SK-N-SH treated with all-trans-retinoic acid at 6 μM for 48 hours (cell line): ENCODE measurements at regions not wholly inside any gene's neighbourhood (a gene's known extent, or its start where the extent isn't known, plus 50 kb on each side); places are given as distances from the start of the nearest gene placed in this dataset.

Experiments used
- ATAC-seq: fragments of 200-7000 bp; cut with Tn5 transposase; 3 replicates; pipeline ENCODE4 v1.9.1; 2020; ENCODE audit warnings: mild to moderate bottlenecking, moderate library complexity
- ARNTL ChIP-seq: fragments of 450-650 bp; formaldehyde crosslinking; IDR thresholded peaks from 2 replicates; pipeline ENCODE4 v1.5.0; 2020; ENCODE audit warnings: low read depth, mild to moderate bottlenecking, moderate library complexity, borderline replicate concordance
- CSDC2 ChIP-seq: fragments of 250-450 bp; sonication (Bioruptor Pico); IDR thresholded peaks from 2 replicates; pipeline ENCODE4 v1.5.0; 2020; ENCODE audit warnings: mild to moderate bottlenecking, moderate library complexity
- ESRRG ChIP-seq: fragments of 250-450 bp; sonication (Bioruptor Pico); IDR thresholded peaks from 2 replicates; pipeline ENCODE4 v1.6.1; 2021; ENCODE audit warnings: mild to moderate bottlenecking
- GLIS3 ChIP-seq: fragments of 250-450 bp; sonication (Bioruptor Pico); IDR thresholded peaks from 2 replicates; pipeline ENCODE4 v1.5.0; 2020; ENCODE audit warnings: mild to moderate bottlenecking, moderate library complexity
- ISL1 ChIP-seq: fragments of 250-450 bp; sonication (Bioruptor Pico); IDR thresholded peaks from 2 replicates; pipeline ENCODE4 v2.1.2; 2022; ENCODE audit warnings: mild to moderate bottlenecking, moderate library complexity
- OSR1 ChIP-seq: fragments of 250-450 bp; sonication (Bioruptor Pico); IDR thresholded peaks from 2 replicates; pipeline ENCODE4 v1.8.0; 2022; ENCODE audit warnings: moderate library complexity, mild to moderate bottlenecking, inconsistent platforms
- PPARA ChIP-seq: fragments of 250-450 bp; sonication (Bioruptor Pico); IDR thresholded peaks from 2 replicates; pipeline ENCODE4 v1.5.0; 2020; ENCODE audit warnings: mild to moderate bottlenecking, borderline replicate concordance
- RARB ChIP-seq: fragments of 250-450 bp; sonication (Bioruptor Pico); IDR thresholded peaks from 2 replicates; pipeline ENCODE4 v1.8.0; 2021; ENCODE audit warnings: mild to moderate bottlenecking, moderate library complexity
- SNAI2 ChIP-seq: fragments of 250-450 bp; sonication (Bioruptor Pico); IDR thresholded peaks from 2 replicates; pipeline ENCODE4 v1.5.0; 2020; ENCODE audit warnings: mild to moderate bottlenecking, moderate library complexity
- TCF4 ChIP-seq: fragments of 250-450 bp; sonication (Bioruptor Pico); IDR thresholded peaks from 2 replicates; pipeline ENCODE4 v1.8.0; 2021; ENCODE audit warnings: mild to moderate bottlenecking, moderate library complexity, borderline replicate concordance
- ZC3H10 ChIP-seq: fragments of 250-450 bp; sonication (Bioruptor Pico); IDR thresholded peaks from 2 replicates; pipeline ENCODE4 v1.5.1; 2021; ENCODE audit warnings: mild to moderate bottlenecking, moderate library complexity
- ZFP3 ChIP-seq: fragments of 250-450 bp; sonication (Bioruptor Pico); IDR thresholded peaks from 2 replicates; pipeline ENCODE4 v1.5.0; 2020; ENCODE audit warnings: mild to moderate bottlenecking, moderate library complexity
- ZNF565 ChIP-seq: fragments of 450-650 bp; formaldehyde crosslinking; conservative IDR thresholded peaks from 2 replicates; pipeline ENCODE4 v1.5.0; 2020; ENCODE audit warnings: low read depth, mild to moderate bottlenecking, moderate library complexity
- ZNF70 ChIP-seq: fragments of 450-650 bp; formaldehyde crosslinking; IDR thresholded peaks from 2 replicates; pipeline ENCODE4 v1.5.0; 2020; ENCODE audit warnings: mild to moderate bottlenecking, moderate library complexity
- ZNF8 ChIP-seq: fragments of 450-650 bp; formaldehyde crosslinking; IDR thresholded peaks from 2 replicates; pipeline ENCODE4 v1.5.0; 2020; ENCODE audit warnings: mild to moderate bottlenecking, moderate library complexity
- TF ChIP-seq, protein P1 (sequence below): fragments of 250-450 bp; sonication (Bioruptor Pico); IDR thresholded peaks from 2 replicates; pipeline ENCODE4 v1.5.1; 2020; ENCODE audit warnings: low read depth, mild to moderate bottlenecking, moderate library complexity
- TF ChIP-seq, protein P2 (sequence below): fragments of 250-450 bp; sonication (Bioruptor Pico); IDR thresholded peaks from 2 replicates; pipeline ENCODE4 v1.8.0; 2021; ENCODE audit warnings: low read depth, mild to moderate bottlenecking, moderate library complexity, borderline replicate concordance
- TF ChIP-seq, protein P3 (sequence below): fragments of 250-450 bp; sonication (Bioruptor Pico); IDR thresholded peaks from 2 replicates; pipeline ENCODE4 v1.8.0; 2020; ENCODE audit warnings: mild to moderate bottlenecking, moderate library complexity, borderline replicate concordance
- TF ChIP-seq, protein P4 (sequence below): fragments of 250-450 bp; sonication (Bioruptor Pico); IDR thresholded peaks from 2 replicates; pipeline ENCODE4 v1.5.0; 2020; ENCODE audit warnings: mild to moderate bottlenecking, moderate library complexity
- TF ChIP-seq, protein P5 (sequence below): fragments of 250-450 bp; sonication (Bioruptor Pico); IDR thresholded peaks from 2 replicates; pipeline ENCODE4 v1.5.1; 2021; ENCODE audit warnings: mild to moderate bottlenecking, moderate library complexity

DNA sequence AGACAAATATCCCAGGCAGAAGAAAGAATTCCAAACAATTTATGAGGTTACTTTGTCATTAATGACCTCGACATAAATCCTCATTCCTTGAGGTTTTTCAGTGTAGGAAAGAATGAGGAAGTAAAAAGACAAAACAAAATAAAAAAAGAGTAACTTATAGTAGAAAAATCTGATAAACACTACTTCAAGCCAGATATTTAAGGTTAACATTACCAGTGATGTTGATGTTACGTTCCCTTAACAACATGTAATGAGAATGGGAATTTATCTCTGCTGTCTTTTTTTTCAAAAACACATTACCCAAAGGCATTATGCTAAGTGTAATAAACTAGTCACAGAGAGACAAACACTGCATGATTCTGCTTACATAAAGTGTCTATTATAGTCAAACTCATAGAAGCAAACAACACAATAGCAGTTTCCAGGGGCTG is 935.1 kb downstream of the SLITRK1 start:
- no peak for TF ChIP-seq GLIS3 (CRISPR knock-in tag)
- TF ChIP-seq ESRRG (CRISPR knock-in tag), result no peak
- TF ChIP-seq, protein P1, sequence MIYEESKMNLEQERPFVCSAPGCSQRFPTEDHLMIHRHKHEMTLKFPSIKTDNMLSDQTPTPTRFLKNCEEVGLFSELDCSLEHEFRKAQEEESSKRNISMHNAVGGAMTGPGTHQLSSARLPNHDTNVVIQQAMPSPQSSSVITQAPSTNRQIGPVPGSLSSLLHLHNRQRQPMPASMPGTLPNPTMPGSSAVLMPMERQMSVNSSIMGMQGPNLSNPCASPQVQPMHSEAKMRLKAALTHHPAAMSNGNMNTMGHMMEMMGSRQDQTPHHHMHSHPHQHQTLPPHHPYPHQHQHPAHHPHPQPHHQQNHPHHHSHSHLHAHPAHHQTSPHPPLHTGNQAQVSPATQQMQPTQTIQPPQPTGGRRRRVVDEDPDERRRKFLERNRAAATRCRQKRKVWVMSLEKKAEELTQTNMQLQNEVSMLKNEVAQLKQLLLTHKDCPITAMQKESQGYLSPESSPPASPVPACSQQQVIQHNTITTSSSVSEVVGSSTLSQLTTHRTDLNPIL (CRISPR knock-in tag), result no peak

DNA sequence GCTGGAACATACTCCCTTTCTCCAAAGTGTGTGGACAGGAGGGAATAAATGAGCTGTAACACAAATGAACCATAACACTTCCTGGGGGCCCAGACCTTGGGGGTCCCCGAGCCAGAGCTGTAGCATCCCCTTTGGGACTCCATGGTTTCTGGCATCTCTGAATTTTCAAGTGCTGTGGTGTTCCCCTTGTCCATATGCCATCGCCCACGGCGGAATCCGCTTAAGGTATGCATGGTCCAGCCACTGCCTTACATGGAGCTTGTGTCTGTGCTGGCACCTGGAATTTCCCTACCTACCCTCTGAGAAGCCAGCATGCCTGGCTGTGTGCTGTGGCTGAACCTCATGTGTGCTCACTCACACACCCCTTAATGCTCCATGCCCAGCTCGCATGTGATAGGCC is 943.6 kb downstream of the SLITRK1 start:
- no peak for ATAC-seq
- TF ChIP-seq RARB (CRISPR knock-in tag) (no peak), ZC3H10 (CRISPR knock-in tag) (no peak), ZNF565 (no peak), GLIS3 (CRISPR knock-in tag) (no peak), CSDC2 (CRISPR knock-in tag) (no peak), ZFP3 (CRISPR knock-in tag) (no peak), PPARA (CRISPR knock-in tag) (no peak), ISL1 (CRISPR knock-in tag) (no peak), ESRRG (CRISPR knock-in tag) (no peak), OSR1 (CRISPR knock-in tag) (no peak), ZNF70 (CRISPR knock-in tag) (no peak)
- TF ChIP-seq, protein P2, sequence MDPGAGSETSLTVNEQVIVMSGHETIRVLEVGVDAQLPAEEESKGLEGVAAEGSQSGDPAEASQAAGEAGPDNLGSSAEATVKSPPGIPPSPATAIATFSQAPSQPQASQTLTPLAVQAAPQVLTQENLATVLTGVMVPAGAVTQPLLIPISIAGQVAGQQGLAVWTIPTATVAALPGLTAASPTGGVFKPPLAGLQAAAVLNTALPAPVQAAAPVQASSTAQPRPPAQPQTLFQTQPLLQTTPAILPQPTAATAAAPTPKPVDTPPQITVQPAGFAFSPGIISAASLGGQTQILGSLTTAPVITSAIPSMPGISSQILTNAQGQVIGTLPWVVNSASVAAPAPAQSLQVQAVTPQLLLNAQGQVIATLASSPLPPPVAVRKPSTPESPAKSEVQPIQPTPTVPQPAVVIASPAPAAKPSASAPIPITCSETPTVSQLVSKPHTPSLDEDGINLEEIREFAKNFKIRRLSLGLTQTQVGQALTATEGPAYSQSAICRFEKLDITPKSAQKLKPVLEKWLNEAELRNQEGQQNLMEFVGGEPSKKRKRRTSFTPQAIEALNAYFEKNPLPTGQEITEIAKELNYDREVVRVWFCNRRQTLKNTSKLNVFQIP, result no peak
- TF ChIP-seq, protein P1 (CRISPR knock-in tag), result no peak
- TF ChIP-seq, protein P3, sequence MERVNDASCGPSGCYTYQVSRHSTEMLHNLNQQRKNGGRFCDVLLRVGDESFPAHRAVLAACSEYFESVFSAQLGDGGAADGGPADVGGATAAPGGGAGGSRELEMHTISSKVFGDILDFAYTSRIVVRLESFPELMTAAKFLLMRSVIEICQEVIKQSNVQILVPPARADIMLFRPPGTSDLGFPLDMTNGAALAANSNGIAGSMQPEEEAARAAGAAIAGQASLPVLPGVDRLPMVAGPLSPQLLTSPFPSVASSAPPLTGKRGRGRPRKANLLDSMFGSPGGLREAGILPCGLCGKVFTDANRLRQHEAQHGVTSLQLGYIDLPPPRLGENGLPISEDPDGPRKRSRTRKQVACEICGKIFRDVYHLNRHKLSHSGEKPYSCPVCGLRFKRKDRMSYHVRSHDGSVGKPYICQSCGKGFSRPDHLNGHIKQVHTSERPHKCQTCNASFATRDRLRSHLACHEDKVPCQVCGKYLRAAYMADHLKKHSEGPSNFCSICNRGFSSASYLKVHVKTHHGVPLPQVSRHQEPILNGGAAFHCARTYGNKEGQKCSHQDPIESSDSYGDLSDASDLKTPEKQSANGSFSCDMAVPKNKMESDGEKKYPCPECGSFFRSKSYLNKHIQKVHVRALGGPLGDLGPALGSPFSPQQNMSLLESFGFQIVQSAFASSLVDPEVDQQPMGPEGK, result no peak
- TF ChIP-seq, all 23 proteins: peak for 0

More for the DNA sequence above, 935.1 kb downstream of the SLITRK1 start:
- no peak for ATAC-seq

DNA sequence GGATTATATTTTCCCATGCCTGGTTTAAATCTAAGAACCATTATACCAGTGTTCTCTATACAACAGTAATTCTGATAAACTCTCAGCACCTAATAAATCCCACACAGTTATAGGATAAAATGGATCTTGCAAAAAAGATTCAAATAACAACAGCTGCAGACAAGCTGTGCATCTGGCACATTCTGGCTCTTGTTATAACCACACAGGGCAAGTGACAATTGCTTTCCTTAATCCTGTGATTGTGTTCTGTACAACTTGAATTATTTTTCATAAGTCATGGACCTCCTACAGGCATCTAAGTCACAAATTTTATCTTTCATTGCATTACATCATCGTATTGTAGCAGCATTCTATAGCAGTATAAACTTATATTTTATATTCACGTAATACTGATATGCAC is 948.3 kb downstream of the SLITRK1 start:
- ATAC-seq, result no peak
- TF ChIP-seq ZNF565 (no peak), SNAI2 (CRISPR knock-in tag) (no peak), RARB (CRISPR knock-in tag) (no peak), TCF4 (no peak), GLIS3 (CRISPR knock-in tag) (no peak), ARNTL (CRISPR knock-in tag) (no peak), ZNF8 (CRISPR knock-in tag) (no peak), PPARA (CRISPR knock-in tag) (no peak), OSR1 (CRISPR knock-in tag) (no peak), ZC3H10 (CRISPR knock-in tag) (no peak), ISL1 (CRISPR knock-in tag) (no peak)
- TF ChIP-seq, protein P4, sequence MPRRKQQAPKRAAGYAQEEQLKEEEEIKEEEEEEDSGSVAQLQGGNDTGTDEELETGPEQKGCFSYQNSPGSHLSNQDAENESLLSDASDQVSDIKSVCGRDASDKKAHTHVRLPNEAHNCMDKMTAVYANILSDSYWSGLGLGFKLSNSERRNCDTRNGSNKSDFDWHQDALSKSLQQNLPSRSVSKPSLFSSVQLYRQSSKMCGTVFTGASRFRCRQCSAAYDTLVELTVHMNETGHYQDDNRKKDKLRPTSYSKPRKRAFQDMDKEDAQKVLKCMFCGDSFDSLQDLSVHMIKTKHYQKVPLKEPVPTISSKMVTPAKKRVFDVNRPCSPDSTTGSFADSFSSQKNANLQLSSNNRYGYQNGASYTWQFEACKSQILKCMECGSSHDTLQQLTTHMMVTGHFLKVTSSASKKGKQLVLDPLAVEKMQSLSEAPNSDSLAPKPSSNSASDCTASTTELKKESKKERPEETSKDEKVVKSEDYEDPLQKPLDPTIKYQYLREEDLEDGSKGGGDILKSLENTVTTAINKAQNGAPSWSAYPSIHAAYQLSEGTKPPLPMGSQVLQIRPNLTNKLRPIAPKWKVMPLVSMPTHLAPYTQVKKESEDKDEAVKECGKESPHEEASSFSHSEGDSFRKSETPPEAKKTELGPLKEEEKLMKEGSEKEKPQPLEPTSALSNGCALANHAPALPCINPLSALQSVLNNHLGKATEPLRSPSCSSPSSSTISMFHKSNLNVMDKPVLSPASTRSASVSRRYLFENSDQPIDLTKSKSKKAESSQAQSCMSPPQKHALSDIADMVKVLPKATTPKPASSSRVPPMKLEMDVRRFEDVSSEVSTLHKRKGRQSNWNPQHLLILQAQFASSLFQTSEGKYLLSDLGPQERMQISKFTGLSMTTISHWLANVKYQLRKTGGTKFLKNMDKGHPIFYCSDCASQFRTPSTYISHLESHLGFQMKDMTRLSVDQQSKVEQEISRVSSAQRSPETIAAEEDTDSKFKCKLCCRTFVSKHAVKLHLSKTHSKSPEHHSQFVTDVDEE, result no peak
- TF ChIP-seq, protein P2, result no peak
- TF ChIP-seq, protein P5, sequence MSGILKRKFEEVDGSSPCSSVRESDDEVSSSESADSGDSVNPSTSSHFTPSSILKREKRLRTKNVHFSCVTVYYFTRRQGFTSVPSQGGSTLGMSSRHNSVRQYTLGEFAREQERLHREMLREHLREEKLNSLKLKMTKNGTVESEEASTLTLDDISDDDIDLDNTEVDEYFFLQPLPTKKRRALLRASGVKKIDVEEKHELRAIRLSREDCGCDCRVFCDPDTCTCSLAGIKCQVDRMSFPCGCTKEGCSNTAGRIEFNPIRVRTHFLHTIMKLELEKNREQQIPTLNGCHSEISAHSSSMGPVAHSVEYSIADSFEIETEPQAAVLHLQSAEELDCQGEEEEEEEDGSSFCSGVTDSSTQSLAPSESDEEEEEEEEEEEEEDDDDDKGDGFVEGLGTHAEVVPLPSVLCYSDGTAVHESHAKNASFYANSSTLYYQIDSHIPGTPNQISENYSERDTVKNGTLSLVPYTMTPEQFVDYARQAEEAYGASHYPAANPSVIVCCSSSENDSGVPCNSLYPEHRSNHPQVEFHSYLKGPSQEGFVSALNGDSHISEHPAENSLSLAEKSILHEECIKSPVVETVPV (CRISPR knock-in tag), result no peak
